Left renal pelvis (tissue), 4 donors: ENCODE measurements at regions not wholly inside any gene's neighbourhood (a gene's known extent, or its start where the extent isn't known, plus 50 kb on each side); places are given as distances from the start of the nearest gene placed in this dataset.
"Not testable (repeated sequence)": the region's sequence is repeated elsewhere in the genome, so short reads cannot be mapped to it uniquely, and the experiment has no call there.

Experiments
- DNase-seq, 4 donors: peaks; one replicate each; pipeline ENCODE4 v3.0.0-alpha.2; 2013; ENCODE audit warnings: low read depth in 4 of 4, low spot score in 3 of 4

- no peak for DNase-seq
These were observed 98.3 kb upstream of the FAM13C start for GRCh38 chr10:59460601-59461000.

DNA sequence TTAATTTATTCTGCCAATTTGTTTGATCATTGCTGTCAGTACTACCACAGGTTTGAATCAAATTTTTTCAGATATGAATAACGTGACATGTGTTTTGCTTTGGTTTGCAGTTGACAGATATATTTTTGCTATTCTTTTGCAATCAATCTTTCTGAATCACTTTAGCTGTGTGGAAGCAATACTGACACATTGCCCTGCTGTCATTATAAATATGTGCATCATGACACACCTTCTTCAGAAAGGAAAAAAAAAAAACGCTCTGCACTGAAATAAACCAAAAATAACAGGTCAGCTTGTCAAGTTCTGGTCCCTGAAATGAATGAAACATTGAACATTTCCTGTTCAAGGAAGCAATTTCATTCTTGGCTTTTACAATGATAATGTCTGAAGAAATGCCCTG is 93.8 kb upstream of the FAM13C start:
- no peak for DNase-seq

DNA sequence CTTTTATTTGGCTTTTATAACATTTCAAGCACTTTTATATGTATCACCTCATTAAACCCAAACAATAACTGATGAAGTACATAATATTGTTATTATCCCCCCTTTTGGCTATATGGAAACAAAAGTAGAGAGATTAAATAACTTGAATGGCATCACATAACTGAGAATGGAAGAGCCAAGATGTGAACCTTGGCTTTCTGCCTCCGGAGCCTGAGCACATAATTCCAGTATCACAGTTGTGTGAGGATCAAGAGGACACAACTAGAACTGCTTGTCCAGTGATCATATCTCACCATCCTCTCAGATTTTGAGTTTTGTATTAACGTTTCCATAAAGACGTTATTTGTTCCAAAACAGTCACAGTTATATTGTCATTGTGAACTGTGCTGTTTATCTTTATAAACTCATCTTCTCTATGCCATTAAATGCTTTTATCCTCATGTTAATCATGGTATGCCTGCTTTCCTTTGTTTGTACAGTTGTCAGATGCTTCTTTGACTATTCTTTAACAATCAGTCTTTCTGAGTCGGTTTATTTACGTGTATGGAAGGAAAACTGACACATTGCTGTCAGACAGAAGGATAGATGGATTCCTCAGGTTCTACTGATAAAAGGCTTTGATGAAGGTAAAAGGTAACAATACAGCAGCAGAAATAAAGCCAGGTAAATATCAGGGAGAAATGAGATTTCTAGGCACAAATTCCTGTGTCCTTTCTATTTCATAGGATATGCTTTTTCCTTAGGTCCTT is 92.0 kb upstream of the FAM13C start:
- no peak for DNase-seq

DNA sequence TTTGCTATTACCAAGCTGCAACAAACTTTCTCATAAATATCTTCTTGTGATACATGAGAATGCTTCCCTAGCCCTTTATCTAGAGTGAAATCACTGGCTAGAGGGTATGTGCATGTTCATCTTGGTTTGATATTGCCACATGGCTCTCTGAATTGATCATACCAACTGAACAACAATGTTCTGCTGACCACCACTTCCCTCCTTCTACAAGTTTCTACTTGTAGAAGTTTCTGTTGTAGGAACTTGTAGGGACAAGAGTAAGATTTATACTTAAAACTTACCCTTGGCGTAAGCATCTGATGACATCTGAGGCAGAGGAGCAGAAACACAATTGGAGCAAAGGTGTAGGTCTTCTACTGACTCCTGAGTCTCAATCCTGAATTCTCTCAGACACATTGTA is 86.3 kb upstream of the FAM13C start:
- DNase-seq = no peak

DNA sequence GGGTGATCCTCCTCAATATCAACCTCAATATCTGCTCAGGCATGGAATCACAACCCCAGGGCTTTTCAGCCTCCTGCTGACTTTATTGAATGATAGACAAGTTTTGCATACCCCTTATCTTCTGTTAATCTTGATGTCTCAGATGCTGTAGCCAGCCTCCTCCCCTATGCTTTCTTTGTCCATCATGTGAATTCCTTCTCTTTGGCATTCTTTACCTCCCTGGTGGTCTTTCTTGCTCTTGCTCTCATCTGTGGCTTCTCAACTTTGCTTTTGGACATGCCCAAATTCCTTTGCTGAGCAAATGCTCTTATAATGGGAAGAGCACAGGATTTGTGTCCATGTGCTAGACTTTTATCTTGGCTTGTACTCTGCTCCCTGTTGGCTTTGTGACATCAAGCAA is 73.4 kb upstream of the FAM13C start:
- DNase-seq = no peak

- DNase-seq = no peak
These were observed 72.3 kb upstream of the FAM13C start for GRCh38 chr10:59434463-59435321.

DNA sequence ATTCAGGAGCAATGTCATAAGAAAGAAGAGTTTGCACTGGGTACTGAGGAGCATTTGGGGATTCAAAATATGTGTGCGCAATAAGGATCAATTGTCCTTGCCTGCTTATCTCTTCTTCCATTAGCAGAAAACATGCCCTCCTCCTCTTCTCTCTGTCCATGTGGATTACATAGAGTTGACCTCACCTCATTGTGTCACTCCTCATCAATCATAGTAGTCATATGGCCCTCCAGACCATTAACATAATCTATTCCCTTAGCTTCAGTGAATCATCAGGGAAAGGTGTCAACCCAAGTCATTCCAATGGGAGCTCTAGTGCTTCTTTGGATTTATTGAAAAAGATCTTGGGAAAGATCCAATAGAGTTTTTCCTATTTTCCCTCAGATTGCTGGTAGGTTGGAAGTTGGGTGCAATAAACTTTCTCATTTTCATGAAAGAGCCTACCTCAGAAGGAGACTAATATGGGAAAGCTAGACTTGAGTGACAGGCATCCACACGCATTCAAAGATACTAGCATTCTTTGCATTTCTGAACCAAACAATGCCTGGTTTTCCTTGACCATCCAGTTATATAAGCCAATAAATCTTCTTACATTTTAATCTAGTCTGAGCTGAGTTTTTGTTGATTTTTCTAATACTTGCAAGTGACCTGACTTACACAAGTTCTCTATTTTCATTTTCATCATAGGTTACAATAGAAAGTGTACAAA is 71.5 kb upstream of the FAM13C start:
- no peak for DNase-seq

DNA sequence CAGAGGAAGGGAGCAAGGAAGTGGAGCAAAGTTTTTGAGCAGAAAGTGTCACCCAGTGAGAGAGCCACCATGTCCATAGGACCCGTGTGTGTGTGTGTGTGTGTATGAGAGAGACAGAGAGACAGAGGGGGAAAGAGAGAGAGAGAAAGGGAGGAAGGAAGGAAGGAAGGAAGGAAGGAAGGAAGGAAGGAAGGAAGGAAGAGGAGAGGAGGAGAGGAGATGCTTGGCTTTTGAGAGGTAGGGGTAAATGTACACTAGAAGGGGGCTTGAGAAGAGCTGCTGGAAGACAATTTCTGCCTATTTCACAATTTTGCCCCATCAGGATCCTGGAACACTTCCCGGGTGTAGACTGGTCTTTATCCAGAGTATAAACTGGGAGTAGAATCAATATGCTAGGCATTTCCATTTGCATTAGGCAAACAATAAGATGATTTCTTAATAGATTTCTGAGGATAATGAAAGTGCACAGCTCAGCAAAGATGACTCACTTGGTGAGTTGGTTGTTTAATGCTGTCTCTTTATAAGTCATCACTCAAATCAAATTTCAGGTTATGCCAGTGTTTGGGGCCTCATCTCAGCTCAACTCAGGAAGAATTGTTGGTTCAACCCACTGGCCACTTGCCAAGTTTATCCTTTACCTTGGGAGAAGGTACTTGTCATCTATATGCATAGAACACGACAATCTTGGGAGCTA is 70.0 kb upstream of the FAM13C start:
- DNase-seq = no peak

DNA sequence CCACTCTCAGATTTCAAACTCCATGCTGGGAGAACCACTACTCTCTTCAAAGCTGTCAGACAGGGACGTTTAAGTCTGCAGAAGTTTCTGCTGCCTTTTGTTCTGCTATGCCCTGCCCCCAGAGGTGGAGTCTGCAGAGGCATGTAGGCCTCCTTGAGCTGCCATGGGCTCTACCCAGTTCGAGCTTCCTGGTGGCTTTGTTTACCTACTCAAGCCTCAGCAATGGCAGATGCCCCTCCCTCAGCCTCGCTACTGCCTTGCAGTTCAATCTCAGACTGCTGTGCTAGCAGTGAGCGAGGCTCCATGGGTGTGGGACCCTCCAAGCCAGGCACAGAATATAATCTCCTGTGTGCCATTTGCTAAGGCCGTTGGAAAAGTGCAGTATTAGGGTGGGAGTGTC is 51.4 kb upstream of the FAM13C start:
- not testable (repeated sequence) for DNase-seq
